ENCODE measurements at regions not wholly inside any gene's neighbourhood (a gene's known extent, or its start where the extent isn't known, plus 50 kb on each side); places are given as distances from the start of the nearest gene placed in this dataset.

GRCh38 chr5:158121678-158122077 lies 262.7 kb upstream of the CLINT1 start:
- TF ChIP-seq CTCF (IDR thresholded peaks at IDR 0.05) (no peak), POLR2A (IDR thresholded peaks at IDR 0.05) (no peak)

Measured in adrenal gland (tissue), 5 donors.